HepG2 (cell line): ENCODE measurements at regions not wholly inside any gene's neighbourhood (a gene's known extent, or its start where the extent isn't known, plus 50 kb on each side); places are given as distances from the start of the nearest gene placed in this dataset.

ENCODE experiments used
- ATAC-seq: fragments of 200-7000 bp; cut with Tn5 transposase; 3 replicates; pipeline ENCODE4 v1.9.1; 2020; ENCODE audit warnings: mild to moderate bottlenecking, moderate library complexity
- BruUV-seq: library from RNA; stranded (reverse); fragments of 400-500 nt; replicated peaks from 2 replicates; lab custom pipeline; 2021; lab: Mats Ljungman, UMichigan
- CTCF ChIA-PET: fragments of 300-600 bp; formaldehyde crosslinking; extraction: SDS; loops from one replicate; lab custom pipeline; 2021; ENCODE audit warnings: low total read pairs, inconsistent platforms, low intra/inter-chr PET ratio; lab: Yijun Ruan, JAX
- POLR2A ChIA-PET: fragments of 350-600 bp; sonication (Branson Sonifier 250); formaldehyde crosslinking; loops from one replicate; lab custom pipeline; 2020; ENCODE audit warnings: antibody characterized with exemption, inconsistent platforms; lab: Yijun Ruan, JAX
- DNase-seq: peaks from one replicate; pipeline ENCODE4 v3.0.0-alpha.2; 2015; ENCODE audit warnings: low spot score
- FAIRE-seq: peaks from 3 replicates; lab custom pipeline; 2011; peaks lifted over from hg19 to GRCh38; lab: Jason Lieb, UNC
- H2AFZ ChIP-seq: one replicate; pipeline ENCODE4 v1.6.1; 2011; ENCODE audit warnings: low read length, inconsistent platforms
- H3K27ac ChIP-seq: fragments of 300-600 bp; 3 replicates; pipeline ENCODE4 v1.8.0; 2011; ENCODE audit warnings: mixed run types, mild to moderate bottlenecking, mixed read lengths, low read length, inconsistent platforms; ENCODE audit not compliant: insufficient read depth; ENCODE audit errors: extremely low read length
- H3K27me3 ChIP-seq, 2 experiments: fragments of 200-600 bp in 1 of 2; 2 replicates in 1 of 2; 3 replicates in 1 of 2; pipeline versions ENCODE4 v1.6.0 to v1.8.0; 2011; ENCODE audit warnings: low read length in 2 of 2, mild to moderate bottlenecking in 2 of 2, moderate library complexity in 2 of 2, inconsistent platforms in 1 of 2; ENCODE audit not compliant: insufficient read depth in 2 of 2, control insufficient read depth in 1 of 2
- H3K36me3 ChIP-seq, 2 experiments: fragments of 200-600 bp in 1 of 2; replicated peaks in 1 of 2; 2 replicates in 1 of 2; 3 replicates in 1 of 2; pipeline versions ENCODE4 v1.5.1 to v1.8.0; 2011; ENCODE audit warnings: low read length in 2 of 2, inconsistent platforms in 1 of 2; ENCODE audit not compliant: insufficient read depth in 2 of 2, control insufficient read depth in 1 of 2
- H3K4me1 ChIP-seq: 2 replicates; pipeline ENCODE4 v1.5.1; 2012; ENCODE audit warnings: low read length, inconsistent platforms; ENCODE audit not compliant: insufficient read depth
- H3K4me2 ChIP-seq: 2 replicates; pipeline ENCODE4 v1.6.0; 2011; ENCODE audit warnings: low read depth, low read length, inconsistent platforms
- H3K4me3 ChIP-seq, 3 experiments: fragments of 200-600 bp in 1 of 3; sonication (generic), shearing (Covaris generic) in 1 of 3; replicated peaks in 1 of 3; 2 replicates each; pipeline ENCODE4 v1.5.1; 2011 to 2016; ENCODE audit warnings: low read length in 3 of 3, inconsistent platforms in 2 of 3, low read depth in 2 of 3, mild to moderate bottlenecking in 2 of 3, control low read depth in 1 of 3, mixed read lengths in 1 of 3; ENCODE audit not compliant: insufficient read depth in 1 of 3
- H3K79me2 ChIP-seq: one replicate; pipeline ENCODE4 v1.6.1; 2011; ENCODE audit warnings: low read length, inconsistent platforms; ENCODE audit not compliant: insufficient read depth
- H3K9ac ChIP-seq: 2 replicates; pipeline ENCODE4 v1.6.0; 2011; ENCODE audit warnings: mild to moderate bottlenecking, low read depth, low read length, inconsistent platforms; ENCODE audit not compliant: insufficient read depth
- H3K9me3 ChIP-seq: 2 replicates; pipeline ENCODE4 v1.5.1; 2012; ENCODE audit warnings: mild to moderate bottlenecking, low read length
- H4K20me1 ChIP-seq: 2 replicates; pipeline ENCODE4 v1.6.0; 2011; ENCODE audit warnings: inconsistent platforms, mild to moderate bottlenecking, low read length, moderate library complexity; ENCODE audit not compliant: insufficient read depth
- CEBPG ChIP-seq: IDR thresholded peaks from 2 replicates; pipeline ENCODE4 v1.6.1; 2016
- EED ChIP-seq: sonication (generic); formaldehyde crosslinking; IDR thresholded peaks from 2 replicates; pipeline ENCODE4 v1.5.0; 2020; ENCODE audit warnings: mild to moderate bottlenecking, missing genetic modification reagents
- FIP1L1 ChIP-seq: fragments of 200-400 bp; formaldehyde crosslinking; IDR thresholded peaks from 2 replicates; pipeline ENCODE4 v1.6.1; 2018; ENCODE audit warnings: low read depth, mild to moderate bottlenecking, low read length, moderate library complexity, borderline replicate concordance; ENCODE audit not compliant: insufficient read depth
- GTF2F1 ChIP-seq: fragments of 150-350 bp; IDR thresholded peaks from 2 replicates; pipeline ENCODE4 v1.6.1; 2014; ENCODE audit warnings: low read length
- MBNL3 ChIP-seq: fragments of 250-450 bp; sonication (Bioruptor Pico); conservative IDR thresholded peaks from 2 replicates; pipeline ENCODE4 v1.8.0; 2022; ENCODE audit warnings: mild to moderate bottlenecking, inconsistent platforms
- REPIN1 ChIP-seq: sonication (generic); formaldehyde crosslinking; IDR thresholded peaks from 2 replicates; pipeline ENCODE4 v1.8.0; 2022; ENCODE audit warnings: missing genetic modification reagents, low read depth, mild to moderate bottlenecking, borderline replicate concordance
- SMAD3 ChIP-seq: sonication (generic); formaldehyde crosslinking; IDR thresholded peaks from 2 replicates; pipeline ENCODE4 v1.4.0; 2020; ENCODE audit warnings: missing genetic modification reagents
- SMAD9 ChIP-seq: sonication (generic); formaldehyde crosslinking; IDR thresholded peaks from 2 replicates; pipeline ENCODE4 v1.5.1; 2020; ENCODE audit warnings: mild to moderate bottlenecking, missing genetic modification reagents
- TRAFD1 ChIP-seq: sonication (generic); formaldehyde crosslinking; IDR thresholded peaks from 2 replicates; pipeline ENCODE4 v1.5.1; 2020; ENCODE audit warnings: missing genetic modification reagents, mild to moderate bottlenecking, borderline replicate concordance
- YY1 ChIP-seq: IDR thresholded peaks from 2 replicates; pipeline ENCODE4 v1.6.1; 2011; ENCODE audit warnings: low read length, low read depth, moderate library complexity, mild to moderate bottlenecking; ENCODE audit not compliant: insufficient read depth, insufficient replicate concordance
- ZNF124 ChIP-seq: sonication (generic); formaldehyde crosslinking; IDR thresholded peaks from 2 replicates; pipeline ENCODE4 v1.4.0; 2020; ENCODE audit warnings: missing genetic modification reagents
- ZNF605 ChIP-seq: sonication (generic); formaldehyde crosslinking; IDR thresholded peaks from 2 replicates; pipeline ENCODE4 v1.8.0; 2022; ENCODE audit warnings: mild to moderate bottlenecking, missing genetic modification reagents
- ZNF703 ChIP-seq: sonication (generic); formaldehyde crosslinking; IDR thresholded peaks from 2 replicates; pipeline ENCODE4 v1.5.1; 2020; ENCODE audit warnings: missing genetic modification reagents, mild to moderate bottlenecking, moderate library complexity, borderline replicate concordance
- ZNF850 ChIP-seq: sonication (generic); formaldehyde crosslinking; conservative IDR thresholded peaks from 2 replicates; pipeline ENCODE4 v1.9.0; 2021; ENCODE audit warnings: mild to moderate bottlenecking, missing genetic modification reagents
- WGBS: methylation state at CpG from one replicate; pipeline ENCODE4 v1.1.6; 2017; ENCODE audit warnings: low lambda C conversion rate; 5-methylcytosine and 5-hydroxymethylcytosine counted together
- in situ Hi-C: cut with HindIII; loops from 2 replicates; pipeline ENCODE4 v1.10.0; 2017; ENCODE audit warnings: low pct_unique_long_range_greater_than_20kb; ENCODE audit not compliant: extremely low pct_ligation_motif_present
- intact Hi-C: fragments of 100-400 bp; cut with micrococcal nuclease; formaldehyde crosslinking; loops from one replicate; pipeline ENCODE4 v1.10.0; 2022; ENCODE audit not compliant: unreplicated experiment
- TF ChIP-seq, protein P1 (sequence below): sonication (generic); formaldehyde crosslinking; conservative IDR thresholded peaks from 2 replicates; pipeline ENCODE4 v1.8.1; 2023; ENCODE audit warnings: missing genetic modification reagents
- TF ChIP-seq, protein P2 (sequence below): IDR thresholded peaks from 2 replicates; pipeline ENCODE4 v1.6.1; 2016
- TF ChIP-seq, protein P3 (sequence below): sonication (generic); formaldehyde crosslinking; IDR thresholded peaks from 2 replicates; pipeline ENCODE4 v1.9.0; 2022; ENCODE audit warnings: low read depth, missing genetic modification reagents

- BruUV-seq: no TSS peak
- FAIRE-seq (no peak), DNase-seq (no peak), ATAC-seq (no peak)
- ChIA-PET CTCF (no interaction called here), POLR2A (no interaction called here)
- intact Hi-C loops: no loop called here
- Histone ChIP-seq H3K79me2 (no peaks in the 10 kb centered on the region), H3K4me3 (no peak overlapping the region), H3K36me3 (no peaks in the 10 kb centered on the region), H4K20me1 (no peaks in the 10 kb centered on the region), H3K9ac (no peak overlapping the region), H2AFZ (no peak overlapping the region), H3K27ac (no peak overlapping the region)
- no peak for TF ChIP-seq ZNF124 (CRISPR knock-in tag)
- no peak for TF ChIP-seq YY1
- no peak for TF ChIP-seq GTF2F1
- TF ChIP-seq, protein P1, sequence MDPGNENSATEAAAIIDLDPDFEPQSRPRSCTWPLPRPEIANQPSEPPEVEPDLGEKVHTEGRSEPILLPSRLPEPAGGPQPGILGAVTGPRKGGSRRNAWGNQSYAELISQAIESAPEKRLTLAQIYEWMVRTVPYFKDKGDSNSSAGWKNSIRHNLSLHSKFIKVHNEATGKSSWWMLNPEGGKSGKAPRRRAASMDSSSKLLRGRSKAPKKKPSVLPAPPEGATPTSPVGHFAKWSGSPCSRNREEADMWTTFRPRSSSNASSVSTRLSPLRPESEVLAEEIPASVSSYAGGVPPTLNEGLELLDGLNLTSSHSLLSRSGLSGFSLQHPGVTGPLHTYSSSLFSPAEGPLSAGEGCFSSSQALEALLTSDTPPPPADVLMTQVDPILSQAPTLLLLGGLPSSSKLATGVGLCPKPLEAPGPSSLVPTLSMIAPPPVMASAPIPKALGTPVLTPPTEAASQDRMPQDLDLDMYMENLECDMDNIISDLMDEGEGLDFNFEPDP (CRISPR knock-in tag): no peak
- TF ChIP-seq, protein P2, sequence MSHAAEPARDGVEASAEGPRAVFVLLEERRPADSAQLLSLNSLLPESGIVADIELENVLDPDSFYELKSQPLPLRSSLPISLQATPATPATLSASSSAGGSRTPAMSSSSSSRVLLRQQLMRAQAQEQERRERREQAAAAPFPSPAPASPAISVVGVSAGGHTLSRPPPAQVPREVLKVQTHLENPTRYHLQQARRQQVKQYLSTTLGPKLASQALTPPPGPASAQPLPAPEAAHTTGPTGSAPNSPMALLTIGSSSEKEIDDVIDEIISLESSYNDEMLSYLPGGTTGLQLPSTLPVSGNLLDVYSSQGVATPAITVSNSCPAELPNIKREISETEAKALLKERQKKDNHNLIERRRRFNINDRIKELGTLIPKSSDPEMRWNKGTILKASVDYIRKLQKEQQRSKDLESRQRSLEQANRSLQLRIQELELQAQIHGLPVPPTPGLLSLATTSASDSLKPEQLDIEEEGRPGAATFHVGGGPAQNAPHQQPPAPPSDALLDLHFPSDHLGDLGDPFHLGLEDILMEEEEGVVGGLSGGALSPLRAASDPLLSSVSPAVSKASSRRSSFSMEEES (CRISPR knock-in tag): no peak
- no peak for TF ChIP-seq SMAD3
- TF ChIP-seq ZNF605: no peak
- TF ChIP-seq MBNL3 (CRISPR knock-in tag): no peak
- TF ChIP-seq, protein P3, sequence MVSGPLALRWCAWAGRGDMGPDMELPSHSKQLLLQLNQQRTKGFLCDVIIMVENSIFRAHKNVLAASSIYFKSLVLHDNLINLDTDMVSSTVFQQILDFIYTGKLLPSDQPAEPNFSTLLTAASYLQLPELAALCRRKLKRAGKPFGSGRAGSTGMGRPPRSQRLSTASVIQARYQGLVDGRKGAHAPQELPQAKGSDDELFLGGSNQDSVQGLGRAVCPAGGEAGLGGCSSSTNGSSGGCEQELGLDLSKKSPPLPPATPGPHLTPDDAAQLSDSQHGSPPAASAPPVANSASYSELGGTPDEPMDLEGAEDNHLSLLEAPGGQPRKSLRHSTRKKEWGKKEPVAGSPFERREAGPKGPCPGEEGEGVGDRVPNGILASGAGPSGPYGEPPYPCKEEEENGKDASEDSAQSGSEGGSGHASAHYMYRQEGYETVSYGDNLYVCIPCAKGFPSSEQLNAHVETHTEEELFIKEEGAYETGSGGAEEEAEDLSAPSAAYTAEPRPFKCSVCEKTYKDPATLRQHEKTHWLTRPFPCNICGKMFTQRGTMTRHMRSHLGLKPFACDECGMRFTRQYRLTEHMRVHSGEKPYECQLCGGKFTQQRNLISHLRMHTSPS (CRISPR knock-in tag): no peak
- no peak for TF ChIP-seq ZNF703 (CRISPR knock-in tag)
- TF ChIP-seq SMAD9 (CRISPR knock-in tag): no peak
- no peak for TF ChIP-seq TRAFD1 (CRISPR knock-in tag)
- TF ChIP-seq EED (CRISPR knock-in tag): no peak
- TF ChIP-seq CEBPG (CRISPR knock-in tag): no peak
- no peak for TF ChIP-seq FIP1L1
- no peak for TF ChIP-seq REPIN1 (CRISPR knock-in tag)
- TF ChIP-seq ZNF850 (CRISPR knock-in tag): no peak
- TF ChIP-seq, all 625 proteins: peak for 0
- no peaks in the 10 kb centered on the region for H3K9me3 ChIP-seq
- no peaks in the 10 kb centered on the region for H3K4me1 ChIP-seq
- in situ Hi-C loops: no loop called here
- 50% methylated on average over 13 of the region's 13 CpGs for WGBS
- H3K4me2 ChIP-seq: no peak overlapping the region
- peaks cover 2 to 3% of the 10 kb centered on the region in 2 experiments; a peak in 4 of 5 replicates for H3K27me3 ChIP-seq
Observed at GRCh38 chr15:31247404-31247803, 79.2 kb upstream of the KLF13 start.
